Liver (tissue), 8 donors: ENCODE measurements at regions not wholly inside any gene's neighbourhood (a gene's known extent, or its start where the extent isn't known, plus 50 kb on each side); places are given as distances from the start of the nearest gene placed in this dataset.
A peak's percentile ranks its signal among the peaks of the same experiment; 100 is the strongest.

Experiments used
- DNase-seq: peaks from one replicate; pipeline ENCODE4 v3.0.0-alpha.2; 2017; ENCODE audit warnings: low spot score
- H3K27ac ChIP-seq, 2 donors: one replicate each; pipeline ENCODE4 v1.7.0; 2013; ENCODE audit warnings: inconsistent platforms in 2 of 2, low read length in 2 of 2, control low read depth in 1 of 2, low read depth in 1 of 2, mild to moderate bottlenecking in 1 of 2
- H3K27me3 ChIP-seq, 4 donors: one replicate each; pipeline versions ENCODE4 v1.6.1 to v1.7.0; 2013; ENCODE audit warnings: low read length in 3 of 4, inconsistent platforms in 1 of 4, mild to moderate bottlenecking in 1 of 4, moderate library complexity in 1 of 4; ENCODE audit not compliant: control insufficient read depth in 4 of 4, insufficient read depth in 4 of 4
- H3K36me3 ChIP-seq, 4 donors: one replicate each; pipeline versions ENCODE4 v1.6.1 to v1.7.0; 2013; ENCODE audit warnings: low read length in 3 of 4, mild to moderate bottlenecking in 3 of 4, low read depth in 1 of 4, moderate library complexity in 1 of 4; ENCODE audit not compliant: control insufficient read depth in 4 of 4, insufficient read depth in 3 of 4
- H3K4me1 ChIP-seq, 4 donors: one replicate each; pipeline versions ENCODE4 v1.6.1 to v1.7.0; 2013; ENCODE audit warnings: low read length in 3 of 4, mild to moderate bottlenecking in 3 of 4, moderate library complexity in 1 of 4; ENCODE audit not compliant: control insufficient read depth in 4 of 4, insufficient read depth in 4 of 4
- H3K4me3 ChIP-seq, 3 donors: one replicate each; pipeline versions ENCODE4 v1.6.1 to v1.7.0; 2013; ENCODE audit warnings: low read length in 3 of 3, control low read depth in 1 of 3, low read depth in 1 of 3, mild to moderate bottlenecking in 1 of 3
- H3K9ac ChIP-seq, 2 donors: one replicate each; pipeline ENCODE4 v1.7.0; 2013; ENCODE audit warnings: low read length in 2 of 2, mild to moderate bottlenecking in 2 of 2, moderate library complexity in 2 of 2, control low read depth in 1 of 2, low read depth in 1 of 2
- H3K9me3 ChIP-seq, 4 donors: one replicate each; pipeline versions ENCODE4 v1.6.1 to v1.7.0; 2013; ENCODE audit warnings: low read length in 3 of 4; ENCODE audit not compliant: control insufficient read depth in 4 of 4
- ATF3 ChIP-seq: IDR thresholded peaks from 2 replicates; pipeline ENCODE4 v1.6.1; 2016; ENCODE audit warnings: antibody characterized with exemption
- EGR1 ChIP-seq, 2 donors: IDR thresholded peaks; 2 replicates each; pipeline ENCODE4 v1.6.1; 2016 to 2018; ENCODE audit warnings: antibody characterized with exemption in 2 of 2, low read depth in 2 of 2
- FOXA2 ChIP-seq: IDR thresholded peaks from 2 replicates; pipeline ENCODE4 v1.6.1; 2016; ENCODE audit warnings: antibody characterized with exemption
- GABPA ChIP-seq, 2 donors: IDR thresholded peaks in 1 of 2; conservative IDR thresholded peaks in 1 of 2; 2 replicates each; pipeline ENCODE4 v1.6.1; 2016; ENCODE audit warnings: antibody characterized with exemption in 2 of 2, mild to moderate bottlenecking in 1 of 2, moderate library complexity in 1 of 2
- HNF4G ChIP-seq: IDR thresholded peaks from 2 replicates; pipeline ENCODE4 v1.6.1; 2016; ENCODE audit warnings: antibody characterized with exemption
- NR2F2 ChIP-seq: IDR thresholded peaks from 2 replicates; pipeline ENCODE4 v1.6.1; 2016; ENCODE audit warnings: antibody characterized with exemption
- RXRA ChIP-seq, 2 donors: IDR thresholded peaks; 2 replicates each; pipeline ENCODE4 v1.6.1; 2017 to 2018; ENCODE audit warnings: antibody characterized with exemption in 2 of 2, mild to moderate bottlenecking in 1 of 2
- SP1 ChIP-seq: IDR thresholded peaks from 2 replicates; pipeline ENCODE4 v1.6.1; 2018; ENCODE audit warnings: antibody characterized with exemption, mild to moderate bottlenecking
- WGBS: extraction: QIAGEN DNeasy Blood & Tissue Kit; methylation state at CpG from one replicate; pipeline ENCODE4 v1.1.7; 2013; 5-methylcytosine and 5-hydroxymethylcytosine counted together
- TF ChIP-seq, protein P1 (sequence below): IDR thresholded peaks from 2 replicates; pipeline ENCODE4 v1.6.1; 2016; ENCODE audit warnings: antibody characterized with exemption, mild to moderate bottlenecking
- TF ChIP-seq, protein P2 (sequence below): IDR thresholded peaks from 2 replicates; pipeline ENCODE4 v1.6.1; 2016; ENCODE audit warnings: antibody characterized with exemption
- TF ChIP-seq, protein P3 (sequence below): fragments of 150-350 bp; IDR thresholded peaks from 2 replicates; pipeline ENCODE4 v1.5.1; 2017; ENCODE audit warnings: improper control_type of control experiment, low read depth, low read length; ENCODE audit not compliant: missing input control
- donor health status: healthy.
- donor health status: healthy.
- donor health status: healthy.
- donor health status: healthy.
- donor health status: healthy.

GRCh38 chr4:128517096-128517738 is 229.6 kb upstream of the PGRMC2 start:
- H3K4me3 ChIP-seq, result no peak overlapping the region
- no peak overlapping the region for H3K9ac ChIP-seq
- H3K27me3 ChIP-seq, result no peaks in the 10 kb centered on the region
- no peaks in the 10 kb centered on the region for H3K36me3 ChIP-seq
- DNase-seq, result no peak
- H3K4me1 ChIP-seq, result peaks cover 0 to 7% (median 1%) of the 10 kb centered on the region in 4 donors
- TF ChIP-seq HNF4G, result no peak
- H3K27ac ChIP-seq, result no peak overlapping the region
- 92% methylated on average over 4 of the region's 4 CpGs for WGBS
- H3K9me3 ChIP-seq, result no peaks in the 10 kb centered on the region

- TF ChIP-seq, protein P1, sequence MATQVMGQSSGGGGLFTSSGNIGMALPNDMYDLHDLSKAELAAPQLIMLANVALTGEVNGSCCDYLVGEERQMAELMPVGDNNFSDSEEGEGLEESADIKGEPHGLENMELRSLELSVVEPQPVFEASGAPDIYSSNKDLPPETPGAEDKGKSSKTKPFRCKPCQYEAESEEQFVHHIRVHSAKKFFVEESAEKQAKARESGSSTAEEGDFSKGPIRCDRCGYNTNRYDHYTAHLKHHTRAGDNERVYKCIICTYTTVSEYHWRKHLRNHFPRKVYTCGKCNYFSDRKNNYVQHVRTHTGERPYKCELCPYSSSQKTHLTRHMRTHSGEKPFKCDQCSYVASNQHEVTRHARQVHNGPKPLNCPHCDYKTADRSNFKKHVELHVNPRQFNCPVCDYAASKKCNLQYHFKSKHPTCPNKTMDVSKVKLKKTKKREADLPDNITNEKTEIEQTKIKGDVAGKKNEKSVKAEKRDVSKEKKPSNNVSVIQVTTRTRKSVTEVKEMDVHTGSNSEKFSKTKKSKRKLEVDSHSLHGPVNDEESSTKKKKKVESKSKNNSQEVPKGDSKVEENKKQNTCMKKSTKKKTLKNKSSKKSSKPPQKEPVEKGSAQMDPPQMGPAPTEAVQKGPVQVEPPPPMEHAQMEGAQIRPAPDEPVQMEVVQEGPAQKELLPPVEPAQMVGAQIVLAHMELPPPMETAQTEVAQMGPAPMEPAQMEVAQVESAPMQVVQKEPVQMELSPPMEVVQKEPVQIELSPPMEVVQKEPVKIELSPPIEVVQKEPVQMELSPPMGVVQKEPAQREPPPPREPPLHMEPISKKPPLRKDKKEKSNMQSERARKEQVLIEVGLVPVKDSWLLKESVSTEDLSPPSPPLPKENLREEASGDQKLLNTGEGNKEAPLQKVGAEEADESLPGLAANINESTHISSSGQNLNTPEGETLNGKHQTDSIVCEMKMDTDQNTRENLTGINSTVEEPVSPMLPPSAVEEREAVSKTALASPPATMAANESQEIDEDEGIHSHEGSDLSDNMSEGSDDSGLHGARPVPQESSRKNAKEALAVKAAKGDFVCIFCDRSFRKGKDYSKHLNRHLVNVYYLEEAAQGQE, result no peak
- TF ChIP-seq NR2F2, result no peak
- TF ChIP-seq, protein P2, sequence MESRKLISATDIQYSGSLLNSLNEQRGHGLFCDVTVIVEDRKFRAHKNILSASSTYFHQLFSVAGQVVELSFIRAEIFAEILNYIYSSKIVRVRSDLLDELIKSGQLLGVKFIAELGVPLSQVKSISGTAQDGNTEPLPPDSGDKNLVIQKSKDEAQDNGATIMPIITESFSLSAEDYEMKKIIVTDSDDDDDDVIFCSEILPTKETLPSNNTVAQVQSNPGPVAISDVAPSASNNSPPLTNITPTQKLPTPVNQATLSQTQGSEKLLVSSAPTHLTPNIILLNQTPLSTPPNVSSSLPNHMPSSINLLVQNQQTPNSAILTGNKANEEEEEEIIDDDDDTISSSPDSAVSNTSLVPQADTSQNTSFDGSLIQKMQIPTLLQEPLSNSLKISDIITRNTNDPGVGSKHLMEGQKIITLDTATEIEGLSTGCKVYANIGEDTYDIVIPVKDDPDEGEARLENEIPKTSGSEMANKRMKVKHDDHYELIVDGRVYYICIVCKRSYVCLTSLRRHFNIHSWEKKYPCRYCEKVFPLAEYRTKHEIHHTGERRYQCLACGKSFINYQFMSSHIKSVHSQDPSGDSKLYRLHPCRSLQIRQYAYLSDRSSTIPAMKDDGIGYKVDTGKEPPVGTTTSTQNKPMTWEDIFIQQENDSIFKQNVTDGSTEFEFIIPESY, result no peak
- no peak for TF ChIP-seq EGR1 (IDR thresholded peaks at IDR 0.05; ENCODE audit: low read depth in 2 of 2)
- TF ChIP-seq RXRA (IDR thresholded peaks at IDR 0.05), result no peak
- TF ChIP-seq SP1, result no peak
- H3K4me3 ChIP-seq, result no peak overlapping the region
- H3K27ac ChIP-seq, result no peak overlapping the region
- H3K4me1 ChIP-seq, result peaks cover 0 to 7% (median 1%) of the 10 kb centered on the region in 4 donors
- WGBS, result 87% methylated on average over 8 of the region's 8 CpGs
- H3K36me3 ChIP-seq, result no peaks in the 10 kb centered on the region
- no peaks in the 10 kb centered on the region for H3K27me3 ChIP-seq
- H3K9ac ChIP-seq, result no peak overlapping the region
- H3K9me3 ChIP-seq, result no peaks in the 10 kb centered on the region
- no peak for DNase-seq
Measured at GRCh38 chr4:128516301-128516969, 228.8 kb upstream of the PGRMC2 start.

- H3K27me3 ChIP-seq, result no peaks in the 10 kb centered on the region
- H3K9me3 ChIP-seq, result no peaks in the 10 kb centered on the region
- H3K27ac ChIP-seq, result no peak overlapping the region
- TF ChIP-seq SP1 (no peak), RXRA (IDR thresholded peaks at IDR 0.05) (no peak), ATF3 (peak; percentile 59), GABPA (IDR thresholded peaks at IDR 0.05 in 1 of 2, conservative IDR thresholded peaks at IDR 0.05 in 1 of 2) (no peak), EGR1 (IDR thresholded peaks at IDR 0.05; ENCODE audit: low read depth in 2 of 2) (no peak), FOXA2 (no peak)
- TF ChIP-seq, protein P3, sequence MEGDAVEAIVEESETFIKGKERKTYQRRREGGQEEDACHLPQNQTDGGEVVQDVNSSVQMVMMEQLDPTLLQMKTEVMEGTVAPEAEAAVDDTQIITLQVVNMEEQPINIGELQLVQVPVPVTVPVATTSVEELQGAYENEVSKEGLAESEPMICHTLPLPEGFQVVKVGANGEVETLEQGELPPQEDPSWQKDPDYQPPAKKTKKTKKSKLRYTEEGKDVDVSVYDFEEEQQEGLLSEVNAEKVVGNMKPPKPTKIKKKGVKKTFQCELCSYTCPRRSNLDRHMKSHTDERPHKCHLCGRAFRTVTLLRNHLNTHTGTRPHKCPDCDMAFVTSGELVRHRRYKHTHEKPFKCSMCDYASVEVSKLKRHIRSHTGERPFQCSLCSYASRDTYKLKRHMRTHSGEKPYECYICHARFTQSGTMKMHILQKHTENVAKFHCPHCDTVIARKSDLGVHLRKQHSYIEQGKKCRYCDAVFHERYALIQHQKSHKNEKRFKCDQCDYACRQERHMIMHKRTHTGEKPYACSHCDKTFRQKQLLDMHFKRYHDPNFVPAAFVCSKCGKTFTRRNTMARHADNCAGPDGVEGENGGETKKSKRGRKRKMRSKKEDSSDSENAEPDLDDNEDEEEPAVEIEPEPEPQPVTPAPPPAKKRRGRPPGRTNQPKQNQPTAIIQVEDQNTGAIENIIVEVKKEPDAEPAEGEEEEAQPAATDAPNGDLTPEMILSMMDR, result no peak
- H3K9ac ChIP-seq, result no peak overlapping the region
- peaks cover 0 to 7% (median 1%) of the 10 kb centered on the region in 4 donors for H3K4me1 ChIP-seq
- 91% methylated on average over 3 of the region's 3 CpGs for WGBS
- H3K36me3 ChIP-seq, result no peaks in the 10 kb centered on the region
- DNase-seq, result no peak
- H3K4me3 ChIP-seq, result no peak overlapping the region
Measured at GRCh38 chr4:128513664-128514484, 226.3 kb upstream of the PGRMC2 start.
